GM21825 (cell line): ENCODE measurements at regions not wholly inside any gene's neighbourhood (a gene's known extent, or its start where the extent isn't known, plus 50 kb on each side); places are given as distances from the start of the nearest gene placed in this dataset.
"Not testable (repeated sequence)": the region's sequence is repeated elsewhere in the genome, so short reads cannot be mapped to it uniquely, and the experiment has no call there.

Source experiments
- ATAC-seq: cut with Tn5 transposase; IDR thresholded peaks from one replicate; pipeline ENCODE4 v1.9.1; 2021; ENCODE audit warnings: mild to moderate bottlenecking, moderate library complexity; ENCODE audit not compliant: unreplicated experiment

GRCh38 chr10:130935897-130936550 lies 375.5 kb downstream of the TCERG1L start:
- no peak for ATAC-seq

- ATAC-seq = no peak
Measured at GRCh38 chr10:130936851-130937250, 374.7 kb downstream of the TCERG1L start.

GRCh38 chr10:130938051-130938450 lies 373.5 kb downstream of the TCERG1L start:
- ATAC-seq = no peak

GRCh38 chr10:130938891-130939290 lies 372.6 kb downstream of the TCERG1L start:
- ATAC-seq = not testable (repeated sequence)

GRCh38 chr10:130941886-130942285 lies 369.6 kb downstream of the TCERG1L start:
- no peak for ATAC-seq

- no peak for ATAC-seq
Measured at GRCh38 chr10:130952086-130952485, 359.4 kb downstream of the TCERG1L start.

- ATAC-seq = no peak
Measured at GRCh38 chr10:130954326-130954905, 357.1 kb downstream of the TCERG1L start.

- ATAC-seq = no peak
Measured at GRCh38 chr10:130956251-130956650, 355.3 kb downstream of the TCERG1L start.

- ATAC-seq = no peak
Measured at GRCh38 chr10:130957423-130957822, 354.1 kb downstream of the TCERG1L start.

- ATAC-seq = no peak
Measured at GRCh38 chr10:130958003-130958402, 353.5 kb downstream of the TCERG1L start.

GRCh38 chr10:130958981-130959751 lies 352.4 kb downstream of the TCERG1L start:
- no peak for ATAC-seq

GRCh38 chr10:130959752-130960195 lies 351.7 kb downstream of the TCERG1L start:
- no peak for ATAC-seq

GRCh38 chr10:130960531-130960930 lies 351.0 kb downstream of the TCERG1L start:
- ATAC-seq = no peak

GRCh38 chr10:130961506-130962239 lies 349.8 kb downstream of the TCERG1L start:
- ATAC-seq = no peak

GRCh38 chr10:130962240-130963051 lies 349.1 kb downstream of the TCERG1L start:
- no peak for ATAC-seq

GRCh38 chr10:130963052-130963393 lies 348.5 kb downstream of the TCERG1L start:
- no peak for ATAC-seq

GRCh38 chr10:130963786-130964522 lies 347.6 kb downstream of the TCERG1L start:
- ATAC-seq = no peak

GRCh38 chr10:130964771-130965170 lies 346.8 kb downstream of the TCERG1L start:
- ATAC-seq = no peak

GRCh38 chr10:130967161-130967560 lies 344.4 kb downstream of the TCERG1L start:
- ATAC-seq = no peak

- ATAC-seq = no peak
Measured at GRCh38 chr10:130967784-130968183, 343.7 kb downstream of the TCERG1L start.
